Eye (tissue), 1 donor: ENCODE measurements at regions not wholly inside any gene's neighbourhood (a gene's known extent, or its start where the extent isn't known, plus 50 kb on each side); places are given as distances from the start of the nearest gene placed in this dataset.

ENCODE experiments used
- DNase-seq: peaks from one replicate; pipeline ENCODE4 v3.0.0-alpha.2; 2015

DNA sequence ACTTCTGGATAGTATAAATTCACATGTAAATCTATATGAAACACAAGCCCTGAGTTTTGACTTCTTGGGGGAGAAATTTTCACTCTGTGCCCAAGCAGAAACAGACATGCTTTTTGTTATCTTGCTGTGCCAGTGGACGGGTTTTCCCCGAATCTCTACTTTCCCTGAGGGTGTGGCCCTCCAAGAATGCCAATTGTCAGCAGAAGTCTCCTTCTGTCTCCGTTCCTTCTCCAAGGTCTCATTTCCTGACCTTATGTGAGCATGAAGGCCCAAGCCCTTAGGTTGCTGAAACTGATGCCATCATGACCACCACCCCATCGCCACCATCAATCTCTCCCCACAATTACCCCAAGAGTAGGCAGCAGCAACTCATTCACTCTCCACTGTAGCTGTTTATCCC is 253.8 kb downstream of the XXYLT1 start:
- DNase-seq: no peak
